GM21528 (cell line): ENCODE measurements at regions not wholly inside any gene's neighbourhood (a gene's known extent, or its start where the extent isn't known, plus 50 kb on each side); places are given as distances from the start of the nearest gene placed in this dataset.
"Not testable (repeated sequence)": the region's sequence is repeated elsewhere in the genome, so short reads cannot be mapped to it uniquely, and the experiment has no call there.

Source experiments
- ATAC-seq: cut with Tn5 transposase; IDR thresholded peaks from one replicate; pipeline ENCODE4 v1.9.1; 2021; ENCODE audit warnings: mild to moderate bottlenecking, moderate library complexity; ENCODE audit not compliant: unreplicated experiment, low FRiP score

- ATAC-seq, result no peak
Measured at GRCh38 chr21:43291347-43291950, 122.6 kb downstream of the CRYAA start.

GRCh38 chr21:43290421-43291346, 121.9 kb downstream of the CRYAA start:
- ATAC-seq, result no peak

DNA sequence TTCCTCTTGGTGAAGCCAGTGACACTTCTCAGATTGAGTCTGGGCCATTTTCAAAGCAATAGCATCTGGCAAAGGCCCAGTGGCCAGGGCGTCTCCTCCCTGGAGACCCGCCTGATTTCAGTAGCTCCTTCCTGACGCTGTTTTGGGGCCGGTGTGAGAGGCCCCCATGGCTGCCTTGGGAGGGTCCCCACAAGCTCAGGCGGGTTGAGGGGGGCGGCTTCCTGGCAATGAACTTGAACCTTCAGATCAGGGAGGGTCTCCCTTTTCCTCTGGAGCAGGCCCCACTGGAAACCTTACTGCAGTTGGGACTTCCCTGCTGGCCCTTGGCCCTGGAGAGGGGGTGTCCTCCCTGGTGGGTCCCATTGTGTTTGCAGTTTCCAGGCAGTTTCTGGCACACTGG, 121.2 kb downstream of the CRYAA start:
- no peak for ATAC-seq

DNA sequence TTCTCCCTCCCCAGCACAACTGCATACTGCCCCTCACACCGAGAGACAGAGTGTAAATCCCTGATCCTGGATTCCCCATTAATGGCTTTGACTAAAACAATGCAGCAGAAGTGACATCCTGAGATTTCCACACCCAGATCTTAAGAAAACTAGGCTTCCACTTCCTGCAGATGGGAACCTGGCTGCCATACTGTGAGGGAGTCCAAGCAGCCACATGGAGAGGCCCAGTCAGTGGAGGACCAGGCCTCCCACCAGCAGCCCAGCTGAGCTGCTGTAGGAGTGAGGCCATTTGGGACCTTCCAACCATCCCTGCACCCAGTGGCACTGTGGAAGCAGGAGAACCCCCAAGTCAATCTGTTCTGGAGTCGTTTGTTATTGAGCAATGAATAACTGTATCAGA, 120.6 kb downstream of the CRYAA start:
- no peak for ATAC-seq

DNA sequence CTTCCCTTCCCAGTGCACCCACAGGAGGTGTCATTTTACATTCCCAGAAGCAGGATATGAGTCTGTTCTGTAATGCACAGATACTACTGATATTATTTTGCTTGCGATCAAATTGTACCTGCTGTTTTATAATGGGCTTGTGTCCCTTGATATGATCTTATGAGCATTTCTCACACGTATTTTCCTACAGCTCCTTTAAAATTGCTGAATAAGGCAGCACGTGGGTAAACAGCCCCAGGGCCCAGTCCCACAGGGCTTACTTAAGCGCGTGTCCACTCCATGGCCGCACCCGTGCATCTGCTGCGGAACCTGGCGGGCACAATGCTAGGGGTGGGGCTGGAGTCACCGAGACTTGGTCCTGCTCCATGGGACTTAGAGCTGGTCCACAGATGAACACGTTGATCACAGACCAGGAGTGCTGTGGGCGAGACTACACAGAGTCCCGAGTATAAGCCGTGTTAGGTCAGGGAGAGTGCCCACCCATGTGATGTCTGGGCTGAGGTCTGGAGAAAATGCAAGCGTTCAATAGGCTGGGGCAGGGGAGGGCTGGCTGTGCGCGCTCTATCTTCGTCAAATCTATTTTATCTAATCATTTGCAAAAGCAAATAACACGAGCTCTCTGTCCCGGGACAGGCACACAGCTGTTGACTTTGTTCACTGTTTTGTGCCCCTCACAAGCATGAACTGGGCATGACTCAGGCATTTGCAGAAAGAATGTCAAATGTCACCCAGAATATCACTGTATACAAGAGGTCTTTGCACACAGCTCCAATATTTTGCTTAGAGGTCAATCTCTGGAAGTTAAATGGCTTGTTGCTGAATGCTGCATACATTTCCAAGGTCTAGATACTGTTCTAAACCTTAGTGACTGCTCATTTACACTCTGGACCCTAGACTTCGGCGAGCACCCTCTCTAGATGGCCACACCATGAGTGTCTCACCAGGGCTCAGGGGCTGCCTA, 119.3 kb downstream of the CRYAA start:
- ATAC-seq, result no peak

DNA sequence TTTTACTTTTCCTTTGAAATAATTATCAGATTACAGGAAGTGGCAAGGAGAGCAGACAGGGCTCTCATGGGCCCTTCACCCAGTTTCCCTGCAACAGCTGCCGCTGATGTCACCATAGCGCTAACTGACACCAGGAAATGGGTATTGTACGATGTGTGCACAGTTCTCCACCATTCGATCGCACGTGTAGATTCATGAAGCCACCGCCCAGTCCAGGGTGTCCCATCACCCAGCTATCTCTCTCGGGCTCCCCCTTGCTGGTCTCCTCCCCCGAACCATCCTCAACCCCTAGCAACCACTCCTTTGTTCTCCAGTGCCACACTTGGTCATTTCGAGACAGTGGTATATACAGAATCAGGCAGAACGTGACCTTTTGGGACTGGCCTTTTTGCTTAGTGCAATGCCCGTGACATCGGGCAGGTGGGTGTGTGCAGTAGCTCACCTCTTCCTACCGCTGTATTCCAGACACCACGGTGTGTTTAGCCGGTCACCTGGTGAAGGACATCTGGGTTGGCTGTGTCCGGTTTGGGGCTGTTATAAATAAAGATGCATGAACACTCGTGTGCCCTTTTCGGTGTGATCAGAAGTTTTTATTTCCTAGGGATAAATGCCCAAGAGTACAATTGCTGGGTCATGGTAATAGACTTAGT, 118.4 kb downstream of the CRYAA start:
- ATAC-seq, result no peak

- no peak for ATAC-seq
Measured at GRCh38 chr21:43286196-43286595, 117.4 kb downstream of the CRYAA start.

GRCh38 chr21:43284700-43285099, 115.9 kb downstream of the CRYAA start:
- no peak for ATAC-seq

GRCh38 chr21:43284238-43284637, 115.4 kb downstream of the CRYAA start:
- no peak for ATAC-seq

GRCh38 chr21:43283925-43284221, 115.1 kb downstream of the CRYAA start:
- not testable (repeated sequence) for ATAC-seq

DNA sequence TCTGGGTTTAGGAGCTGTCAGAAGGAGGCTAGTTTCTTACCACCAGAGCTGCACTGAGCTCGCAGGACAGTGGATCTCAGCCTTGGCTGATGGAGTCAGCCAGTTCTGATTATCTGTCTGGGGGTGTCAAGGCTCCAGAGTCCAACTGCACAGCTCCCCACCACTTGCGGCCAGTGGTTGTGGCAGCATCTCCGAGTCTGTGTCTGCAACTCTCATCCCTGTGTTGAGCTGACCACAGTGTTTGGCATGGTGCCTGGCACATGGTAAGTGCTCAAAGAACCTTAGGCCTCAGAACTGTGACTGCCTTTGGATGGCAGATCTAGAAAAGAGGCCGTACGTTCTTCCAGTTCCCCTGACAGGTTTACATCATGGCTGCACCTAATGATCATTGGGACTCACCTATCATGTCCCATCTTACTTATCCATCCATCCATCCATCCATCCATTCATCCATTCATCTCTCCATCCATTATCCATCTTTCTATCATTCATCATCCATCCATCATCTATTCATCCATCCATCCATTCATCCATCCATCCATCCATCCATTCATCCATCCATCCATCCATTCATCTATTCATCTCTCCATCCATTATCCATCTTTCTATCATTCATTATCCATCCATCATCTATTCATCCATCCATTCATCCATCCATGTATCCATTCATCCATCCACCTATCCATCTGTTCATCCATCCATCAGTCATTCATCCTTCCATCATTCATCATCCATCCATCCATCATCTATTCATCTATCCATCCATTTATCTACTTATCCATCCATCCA, 114.5 kb downstream of the CRYAA start:
- no peak for ATAC-seq

- no peak for ATAC-seq
Measured at GRCh38 chr21:43282358-43283120, 113.7 kb downstream of the CRYAA start.

DNA sequence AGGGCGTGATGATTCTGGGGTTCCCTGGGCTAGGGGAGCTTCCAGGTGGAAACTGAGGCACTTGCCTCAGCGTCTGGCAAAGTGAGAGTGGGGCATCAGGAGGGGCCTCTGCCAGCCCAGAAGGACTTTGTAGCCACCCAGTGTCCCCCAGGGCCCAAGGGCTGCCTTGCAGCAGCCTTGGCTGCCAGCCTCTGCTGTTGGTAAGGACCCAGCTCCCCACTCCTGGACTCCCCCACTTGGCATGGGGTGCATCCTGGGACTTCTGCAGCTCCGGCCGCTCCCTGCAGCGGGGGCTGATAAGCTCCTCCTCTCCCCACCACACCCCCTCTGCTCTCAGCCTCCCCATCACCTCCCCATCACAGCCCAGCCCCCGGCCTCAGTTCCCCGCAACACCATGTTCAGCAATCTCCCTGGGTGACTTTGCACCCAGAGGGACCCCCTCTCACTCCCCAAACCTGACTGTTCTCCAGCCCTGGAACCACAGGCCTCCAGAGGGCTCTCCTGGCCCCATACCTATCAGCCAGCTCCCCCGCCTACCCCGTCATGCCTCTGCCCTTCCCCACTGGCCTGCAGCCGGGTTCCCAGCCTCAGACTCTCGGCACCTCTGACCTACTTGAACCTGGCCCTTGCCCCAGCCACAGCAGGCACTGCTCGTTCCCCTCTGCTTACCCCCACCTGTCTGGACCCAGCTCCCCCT, 113.0 kb downstream of the CRYAA start:
- no peak for ATAC-seq

DNA sequence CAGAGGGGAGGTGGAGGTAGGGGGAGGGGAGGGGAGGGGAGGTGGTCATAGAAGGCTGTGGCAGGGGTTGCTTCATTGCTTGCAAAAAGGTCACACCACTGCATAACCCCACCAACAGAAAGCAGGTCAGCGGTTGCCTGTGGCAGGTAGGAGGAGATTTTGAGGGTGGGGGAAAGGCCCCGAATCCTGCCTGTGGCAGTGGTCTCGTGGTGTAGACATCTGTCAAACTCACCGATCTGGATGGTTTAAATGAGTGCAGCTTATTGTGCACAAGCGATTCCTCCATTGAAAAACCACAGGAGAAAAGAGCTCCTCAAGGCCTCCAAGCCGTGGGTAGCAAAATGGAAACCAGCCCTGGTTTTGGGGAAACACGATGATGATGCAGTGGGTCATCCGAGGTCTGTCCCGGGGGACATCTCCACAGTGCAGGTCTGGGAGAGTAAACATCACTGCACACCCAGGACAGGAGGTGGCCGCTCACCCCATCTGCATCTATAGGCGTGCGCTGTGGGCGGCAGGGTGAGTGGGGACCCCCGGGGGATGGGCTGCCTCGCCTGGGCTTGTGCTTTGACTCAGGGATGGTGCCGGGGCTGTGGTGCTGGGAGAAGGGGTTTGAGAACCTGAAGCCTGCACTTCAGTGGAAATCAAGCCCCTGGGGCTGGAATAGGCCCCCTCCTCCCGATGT, 112.3 kb downstream of the CRYAA start:
- no peak for ATAC-seq

GRCh38 chr21:43279578-43279894, 110.7 kb downstream of the CRYAA start:
- ATAC-seq, result no peak

- no peak for ATAC-seq
Measured at GRCh38 chr21:43278766-43279577, 110.2 kb downstream of the CRYAA start.

DNA sequence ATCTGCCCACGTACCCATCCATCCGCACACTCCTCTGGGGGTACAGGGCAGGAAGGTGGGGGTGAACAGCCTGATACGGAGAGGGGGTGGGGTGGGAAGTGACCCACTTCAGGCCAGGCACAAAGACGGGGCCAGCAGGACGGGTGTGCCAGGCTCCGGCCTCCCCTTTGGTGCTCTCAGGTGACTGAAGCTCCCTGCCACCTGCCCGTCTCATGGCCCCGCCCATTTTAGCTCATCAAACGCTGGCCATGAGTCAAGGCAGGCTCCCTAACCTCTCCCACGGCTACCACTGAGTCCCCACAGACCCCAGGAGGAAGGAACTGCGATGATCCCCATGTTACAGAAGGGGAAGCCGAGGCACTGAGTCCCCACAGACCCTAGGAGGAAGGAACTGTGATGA, 109.6 kb downstream of the CRYAA start:
- no peak for ATAC-seq
